HG03457 (cell line): ENCODE measurements at regions not wholly inside any gene's neighbourhood (a gene's known extent, or its start where the extent isn't known, plus 50 kb on each side); places are given as distances from the start of the nearest gene placed in this dataset.

Experiments
- ATAC-seq: cut with Tn5 transposase; IDR thresholded peaks from one replicate; pipeline ENCODE4 v1.9.1; 2021; ENCODE audit warnings: moderate number of reproducible peaks; ENCODE audit not compliant: unreplicated experiment

- no peak for ATAC-seq
Measured at GRCh38 chr10:44769450-44769849, 141.7 kb upstream of the TMEM72 start.

GRCh38 chr10:44771233-44771995 lies 139.7 kb upstream of the TMEM72 start:
- ATAC-seq: no peak

GRCh38 chr10:44773565-44773964 lies 137.6 kb upstream of the TMEM72 start:
- no peak for ATAC-seq

DNA sequence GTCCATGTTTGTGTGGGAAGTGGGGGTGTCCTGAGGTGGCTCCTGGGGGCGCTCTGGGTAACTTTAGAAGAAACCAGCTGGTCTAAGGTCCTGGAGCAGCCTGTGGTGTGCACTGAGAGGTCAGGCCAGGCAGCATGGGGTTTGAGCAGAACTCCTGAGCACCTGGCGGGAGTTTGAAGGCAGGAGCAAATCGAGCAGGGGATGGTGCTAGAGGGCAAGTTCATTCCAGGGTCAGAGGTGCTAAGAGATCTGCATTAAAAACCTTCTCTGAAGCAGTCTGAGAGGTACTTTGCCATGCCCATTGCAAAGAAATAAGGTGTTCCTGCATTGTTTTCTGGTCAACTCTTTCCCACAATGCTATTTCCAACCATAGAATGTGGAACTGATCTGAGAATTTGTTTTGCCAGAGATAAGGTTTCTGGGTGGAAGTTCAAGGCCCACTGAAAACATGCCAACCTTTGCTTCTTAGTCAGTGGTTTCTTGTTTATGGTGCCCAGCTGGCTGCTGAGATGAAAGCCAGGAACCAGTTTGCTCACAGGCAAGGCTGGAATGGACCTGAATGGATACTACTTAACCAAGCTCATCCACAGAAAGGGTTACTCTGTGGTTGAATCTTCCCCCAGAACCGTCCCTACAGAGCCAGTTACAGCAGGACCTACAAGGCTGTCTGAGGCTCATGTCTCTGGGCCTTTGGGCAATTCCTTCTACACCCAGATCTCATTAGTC lies 136.3 kb upstream of the TMEM72 start:
- ATAC-seq: no peak

GRCh38 chr10:44775402-44775741 lies 135.8 kb upstream of the TMEM72 start:
- no peak for ATAC-seq

DNA sequence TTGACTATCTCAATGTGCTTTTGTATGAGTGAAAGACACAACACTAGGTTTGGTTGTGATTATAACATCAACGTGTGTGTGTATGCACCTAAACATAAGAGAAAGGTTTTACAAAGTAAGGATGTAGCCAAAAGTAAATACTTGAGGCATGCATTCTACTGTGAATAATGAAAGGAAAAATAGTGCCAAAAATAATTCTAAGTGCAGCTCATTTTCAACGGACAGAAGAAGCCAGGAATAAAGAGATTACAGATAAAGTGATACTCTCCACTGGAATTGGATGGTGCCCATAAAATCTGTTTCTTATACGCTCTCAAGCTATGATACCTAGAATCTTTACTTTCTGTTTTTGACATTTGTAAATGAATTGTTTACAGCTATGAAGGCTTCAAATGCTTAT lies 135.0 kb upstream of the TMEM72 start:
- no peak for ATAC-seq

GRCh38 chr10:44779511-44779910 lies 131.6 kb upstream of the TMEM72 start:
- ATAC-seq: no peak

GRCh38 chr10:44780426-44780825 lies 130.7 kb upstream of the TMEM72 start:
- ATAC-seq: no peak

GRCh38 chr10:44781131-44781530 lies 130.0 kb upstream of the TMEM72 start:
- ATAC-seq: no peak

GRCh38 chr10:44786286-44786850 lies 124.8 kb upstream of the TMEM72 start:
- no peak for ATAC-seq

DNA sequence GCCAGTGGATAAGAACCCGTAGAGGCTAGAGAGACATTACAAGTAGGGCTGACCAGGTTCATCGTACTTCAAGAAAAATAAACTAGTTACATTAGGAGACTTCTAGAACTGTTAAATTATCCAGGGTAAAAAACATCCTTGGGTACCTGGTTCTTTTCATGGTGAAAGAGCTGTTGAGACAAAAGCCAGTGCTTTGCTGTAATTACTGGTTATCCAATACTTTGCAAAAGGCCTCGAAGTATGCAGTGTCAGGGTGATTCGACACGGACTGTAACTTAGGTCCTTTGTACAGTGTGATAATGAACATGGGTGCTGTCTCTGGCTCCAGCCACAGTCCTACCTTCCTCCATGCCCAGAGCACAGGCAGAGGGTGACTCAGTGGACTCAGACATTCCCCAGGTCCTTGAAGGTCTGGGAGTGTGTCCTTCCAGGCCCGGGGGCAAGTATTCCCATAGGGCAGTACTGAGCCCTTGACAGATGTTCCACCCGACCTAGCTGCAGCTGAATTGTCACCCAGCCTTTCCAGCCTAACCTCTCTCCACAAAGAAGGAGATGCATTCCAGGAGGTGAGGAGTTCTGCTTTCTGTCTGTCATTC lies 123.6 kb upstream of the TMEM72 start:
- no peak for ATAC-seq

GRCh38 chr10:44788147-44789129 lies 122.7 kb upstream of the TMEM72 start:
- no peak for ATAC-seq

- no peak for ATAC-seq
Measured at GRCh38 chr10:44792119-44792775, 118.9 kb upstream of the TMEM72 start.

GRCh38 chr10:44799966-44800365 lies 111.2 kb upstream of the TMEM72 start:
- ATAC-seq: no peak

DNA sequence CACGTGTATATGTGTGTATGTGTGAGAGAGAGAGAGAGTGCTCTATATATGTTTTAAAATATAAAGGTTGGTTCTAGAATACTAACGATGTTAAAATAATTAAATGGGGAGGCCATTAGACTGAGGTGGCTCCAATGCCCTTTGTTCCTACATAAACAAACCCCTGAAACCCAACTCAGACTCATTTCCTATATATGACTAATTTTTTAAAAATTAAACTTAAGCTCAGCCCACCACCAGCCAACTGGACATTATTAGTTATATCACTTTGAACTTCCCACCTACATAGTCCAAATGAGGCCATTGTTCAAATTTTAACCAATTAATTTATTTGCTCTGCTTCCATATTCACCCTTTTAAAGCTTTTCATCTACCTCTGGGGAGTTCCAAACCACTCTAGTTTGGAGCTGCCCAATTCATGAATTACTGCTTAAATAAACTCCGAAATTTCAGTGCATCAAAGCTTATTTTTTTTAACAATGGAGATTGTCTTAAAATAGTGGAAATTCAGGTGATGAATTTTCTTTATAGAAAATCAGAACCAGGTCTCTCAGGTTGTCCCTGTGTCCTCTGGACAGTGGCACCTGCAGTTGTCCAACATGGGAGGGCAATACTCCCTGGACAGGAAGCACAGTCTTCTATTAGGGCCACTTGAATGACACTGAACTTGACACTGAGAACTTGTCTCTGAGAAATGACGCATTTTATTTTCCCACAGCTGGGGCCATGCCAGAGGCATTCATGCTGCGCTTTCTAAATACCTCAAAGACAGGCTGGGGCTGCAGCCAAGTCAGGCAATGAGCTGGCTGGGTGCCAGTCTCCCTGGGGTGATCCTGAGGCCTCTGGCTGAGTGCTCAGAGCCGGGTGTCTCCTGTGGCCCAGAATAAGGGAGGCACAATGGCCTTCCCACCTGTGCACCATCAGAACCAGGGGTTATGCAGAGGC lies 109.5 kb upstream of the TMEM72 start:
- no peak for ATAC-seq

- ATAC-seq: no peak
Measured at GRCh38 chr10:44803862-44804261, 107.3 kb upstream of the TMEM72 start.

GRCh38 chr10:44804661-44805060 lies 106.5 kb upstream of the TMEM72 start:
- no peak for ATAC-seq

DNA sequence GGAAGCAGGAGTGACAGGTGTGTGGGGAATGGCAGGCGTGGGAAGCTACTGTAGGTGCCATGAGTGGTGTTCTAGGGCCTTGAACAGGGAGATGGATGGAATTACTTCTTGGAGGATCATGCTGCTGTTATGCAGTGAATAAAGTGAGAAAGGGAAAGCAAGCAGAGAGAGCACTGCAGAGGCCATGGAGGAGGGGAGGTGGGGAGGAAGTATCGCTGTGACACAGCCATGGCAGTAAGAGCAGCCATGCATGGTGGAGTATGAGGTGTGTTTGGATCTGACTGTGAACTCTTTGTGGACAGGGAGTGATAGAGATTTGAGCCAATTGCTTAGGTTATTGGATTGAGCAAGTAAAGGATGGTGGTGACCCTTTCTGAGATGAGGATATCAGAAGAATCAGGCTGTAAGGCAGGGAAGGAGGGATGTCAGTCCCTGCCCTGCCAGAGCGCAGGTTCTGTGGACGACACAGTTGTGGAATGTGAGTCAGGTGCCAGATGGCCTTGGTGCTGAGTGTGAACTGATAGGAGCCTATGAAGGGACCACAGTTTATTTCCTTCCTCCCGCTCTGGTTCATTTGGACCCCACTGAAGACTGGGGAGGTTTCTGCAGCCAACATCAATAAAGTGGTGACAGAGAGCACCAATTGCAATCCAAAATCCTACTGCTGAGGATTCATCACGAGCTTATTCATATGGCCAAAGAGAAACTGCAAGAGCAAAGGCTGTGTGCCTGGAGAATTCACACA lies 105.5 kb upstream of the TMEM72 start:
- ATAC-seq: no peak
